Endothelial cell of umbilical vein (primary cell): ENCODE measurements at regions not wholly inside any gene's neighbourhood (a gene's known extent, or its start where the extent isn't known, plus 50 kb on each side); places are given as distances from the start of the nearest gene placed in this dataset.

Source experiments
- BruUV-seq: library from RNA; stranded (reverse); fragments of 400-500 nt; replicated peaks from 2 replicates; lab custom pipeline; 2021; lab: Mats Ljungman, UMichigan
- CTCF ChIA-PET: fragments of 300-600, 350-600 bp; sonication (Branson Sonifier 250); formaldehyde crosslinking; loops from one replicate; lab custom pipeline; 2021; ENCODE audit warnings: antibody characterized with exemption, inconsistent platforms; lab: Charles Lee
- POLR2A ChIA-PET: fragments of 300-600, 350-600 bp; sonication (Branson Sonifier 250); formaldehyde crosslinking; loops from one replicate; lab custom pipeline; 2021; ENCODE audit warnings: antibody characterized with exemption, inconsistent platforms; lab: Charles Lee
- DNase-seq: peaks from one replicate; pipeline ENCODE4 v3.0.0-alpha.2; 2011; ENCODE audit warnings: low read depth, low spot score
- FAIRE-seq: peaks from 2 replicates; lab custom pipeline; 2011; peaks lifted over from hg19 to GRCh38; lab: Jason Lieb, UNC
- H2AFZ ChIP-seq: 2 replicates; pipeline ENCODE4 v1.6.0; 2012; ENCODE audit warnings: low read depth, low read length, control low read depth, inconsistent platforms
- H3K27ac ChIP-seq: 2 replicates; pipeline ENCODE4 v1.5.1; 2011; ENCODE audit warnings: low read depth, mild to moderate bottlenecking, control low read depth, low read length, moderate library complexity; ENCODE audit not compliant: insufficient read depth
- H3K27me3 ChIP-seq, 2 experiments: 2 replicates each; pipeline versions ENCODE4 v1.6.0 to v1.6.1; 2011; ENCODE audit warnings: low read length in 2 of 2, mixed read lengths in 1 of 2; ENCODE audit not compliant: control insufficient read depth in 2 of 2, insufficient read depth in 2 of 2
- H3K36me3 ChIP-seq, 2 experiments: 2 replicates in 1 of 2; 3 replicates in 1 of 2; pipeline ENCODE4 v1.5.1; 2011; ENCODE audit warnings: low read length in 2 of 2, mild to moderate bottlenecking in 1 of 2, moderate library complexity in 1 of 2; ENCODE audit not compliant: control insufficient read depth in 2 of 2, insufficient read depth in 2 of 2; ENCODE audit errors: extremely low read depth in 1 of 2
- H3K4me1 ChIP-seq: 3 replicates; pipeline ENCODE4 v1.5.1; 2011; ENCODE audit warnings: mild to moderate bottlenecking, low read length; ENCODE audit not compliant: control insufficient read depth, insufficient read depth; ENCODE audit errors: extremely low read depth
- H3K4me2 ChIP-seq: 2 replicates; pipeline ENCODE4 v1.6.1; 2011; ENCODE audit warnings: low read length, control low read depth, mixed read lengths; ENCODE audit not compliant: insufficient read depth
- H3K4me3 ChIP-seq, 3 experiments: fragments of 200-600 bp in 1 of 3; sonication (generic), shearing (Covaris generic) in 1 of 3; replicated peaks in 1 of 3; 2 replicates each; pipeline ENCODE4 v1.5.1; 2011 to 2016; ENCODE audit warnings: control low read depth in 3 of 3, low read length in 3 of 3, mild to moderate bottlenecking in 2 of 3, inconsistent platforms in 1 of 3, low read depth in 1 of 3, moderate library complexity in 1 of 3; ENCODE audit not compliant: insufficient read depth in 1 of 3
- H3K79me2 ChIP-seq: 2 replicates; pipeline ENCODE4 v1.6.0; 2012; ENCODE audit warnings: low read length, inconsistent platforms; ENCODE audit not compliant: control insufficient read depth, insufficient read depth
- H3K9ac ChIP-seq: replicated peaks from 2 replicates; pipeline ENCODE3; 2011; ENCODE audit warnings: low read length, control low read depth; ENCODE audit not compliant: insufficient read depth; ENCODE audit errors: extremely low read depth
- H3K9me1 ChIP-seq: replicated peaks from 3 replicates; pipeline ENCODE4 v1.6.0; 2011; ENCODE audit warnings: mild to moderate bottlenecking, low read length; ENCODE audit not compliant: control insufficient read depth, insufficient read depth; ENCODE audit errors: extremely low read depth
- H3K9me3 ChIP-seq: replicated peaks from 2 replicates; pipeline ENCODE4 v1.5.1; 2012; ENCODE audit warnings: low read length, inconsistent platforms; ENCODE audit not compliant: control insufficient read depth, insufficient read depth
- H4K20me1 ChIP-seq: replicated peaks from 2 replicates; pipeline ENCODE3; 2011; ENCODE audit warnings: mild to moderate bottlenecking, low read length; ENCODE audit not compliant: control insufficient read depth, insufficient read depth; ENCODE audit errors: extremely low read depth
- EZH2 ChIP-seq: IDR thresholded peaks from 2 replicates; pipeline ENCODE4 v1.6.1; 2012; ENCODE audit warnings: borderline replicate concordance, low read depth, mild to moderate bottlenecking, moderate library complexity, low read length, inconsistent platforms; ENCODE audit not compliant: severe bottlenecking
- FOS ChIP-seq: IDR thresholded peaks from 2 replicates; pipeline ENCODE4 v1.6.1; 2011; ENCODE audit warnings: mild to moderate bottlenecking, low read length, moderate library complexity, borderline replicate concordance; ENCODE audit not compliant: insufficient read depth
- GATA2 ChIP-seq: IDR thresholded peaks from 2 replicates; pipeline ENCODE4 v1.7.0; 2011; ENCODE audit warnings: low read depth, mild to moderate bottlenecking, moderate library complexity, mixed read lengths, low read length; ENCODE audit not compliant: insufficient read length, insufficient read depth
- JUN ChIP-seq: IDR thresholded peaks from 2 replicates; pipeline ENCODE4 v1.6.1; 2011; ENCODE audit warnings: borderline replicate concordance, low read depth; ENCODE audit not compliant: insufficient read length, insufficient read depth
- MYC ChIP-seq: IDR thresholded peaks from one replicate; pipeline ENCODE4 v1.6.1; 2011; ENCODE audit warnings: mild to moderate bottlenecking, low read depth, low read length
- POLR2A ChIP-seq: IDR thresholded peaks from 2 replicates; pipeline ENCODE4 v1.6.1; 2012; ENCODE audit warnings: low read depth, mild to moderate bottlenecking, control low read depth, low read length
- POLR2AphosphoS5 ChIP-seq: IDR thresholded peaks from 2 replicates; pipeline ENCODE4 v1.6.1; 2012; ENCODE audit warnings: low read depth, mild to moderate bottlenecking, control low read depth, low read length, moderate library complexity; ENCODE audit not compliant: insufficient read depth
- dilution Hi-C: fragments of 300-500 bp; cut with MboI; formaldehyde crosslinking; loops from one replicate; pipeline ENCODE4 v1.15.0; 2019; ENCODE audit warnings: low sequenced_read_pairs; ENCODE audit not compliant: extremely low pct_ligation_motif_present
- intact Hi-C: fragments of 100-400 bp; cut with micrococcal nuclease; formaldehyde crosslinking; loops from one replicate; pipeline ENCODE4 v1.10.0; 2022
- TF ChIP-seq, protein P1 (sequence below), 2 donors: IDR thresholded peaks; 1 replicate in 1 of 2; 2 replicates in 1 of 2; pipeline ENCODE4 v1.5.1; 2011; ENCODE audit warnings: low read length in 2 of 2, mild to moderate bottlenecking in 2 of 2, moderate library complexity in 2 of 2, control low read depth in 1 of 2, inconsistent platforms in 1 of 2, low read depth in 1 of 2; ENCODE audit not compliant: insufficient read depth in 1 of 2; ENCODE audit errors: extremely low read depth in 1 of 2
- TF ChIP-seq, protein P2 (sequence below): IDR thresholded peaks from 2 replicates; pipeline ENCODE4 v1.6.1; 2011; ENCODE audit not compliant: insufficient read depth, insufficient read length

DNA sequence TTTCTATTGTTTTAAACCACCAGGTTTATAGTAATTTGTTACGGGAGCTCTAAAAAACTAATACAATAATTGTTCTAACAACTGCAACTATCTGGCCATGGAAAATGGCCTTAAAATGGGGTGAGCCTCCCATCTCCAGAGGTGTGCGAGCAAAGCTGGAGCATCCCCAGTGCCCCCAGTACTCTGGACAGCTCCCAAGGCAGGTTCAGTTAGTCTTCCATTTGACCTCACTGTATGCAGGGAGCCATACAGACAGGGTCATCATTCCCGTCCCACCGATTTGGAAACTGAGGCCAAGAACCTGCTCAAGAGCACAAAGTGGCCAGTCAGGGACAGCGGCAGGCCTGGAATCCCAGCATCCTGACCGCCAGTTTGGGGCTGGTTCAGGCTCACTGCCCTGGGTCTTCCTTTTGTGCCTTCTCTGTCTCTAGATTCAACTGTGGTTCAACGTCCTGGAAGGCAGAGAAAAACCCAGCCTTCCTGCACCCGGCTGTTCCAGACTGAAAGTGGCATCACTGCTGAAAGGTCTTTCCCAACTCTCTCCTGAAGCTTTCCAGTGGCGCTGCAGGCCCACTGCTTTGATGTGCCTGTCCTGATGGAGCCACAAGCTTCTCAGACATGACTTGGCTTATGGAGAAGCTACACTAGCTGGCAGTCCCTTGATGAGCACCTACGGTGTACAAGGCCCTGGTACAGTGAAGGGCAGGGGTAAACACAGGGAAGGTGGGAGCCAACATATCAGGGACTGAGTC lies 76.6 kb upstream of the LINGO1 start:
- no peak overlapping the region for H2AFZ ChIP-seq
- DNase-seq: no peak
- FAIRE-seq: no peak
- H3K36me3 ChIP-seq: no peaks in the 10 kb centered on the region
- H3K9ac ChIP-seq: no peak overlapping the region
- TF ChIP-seq EZH2 (no peak), JUN (no peak), MYC (no peak), FOS (no peak), POLR2A (no peak), POLR2AphosphoS5 (no peak), GATA2 (no peak)
- TF ChIP-seq, protein P1, sequence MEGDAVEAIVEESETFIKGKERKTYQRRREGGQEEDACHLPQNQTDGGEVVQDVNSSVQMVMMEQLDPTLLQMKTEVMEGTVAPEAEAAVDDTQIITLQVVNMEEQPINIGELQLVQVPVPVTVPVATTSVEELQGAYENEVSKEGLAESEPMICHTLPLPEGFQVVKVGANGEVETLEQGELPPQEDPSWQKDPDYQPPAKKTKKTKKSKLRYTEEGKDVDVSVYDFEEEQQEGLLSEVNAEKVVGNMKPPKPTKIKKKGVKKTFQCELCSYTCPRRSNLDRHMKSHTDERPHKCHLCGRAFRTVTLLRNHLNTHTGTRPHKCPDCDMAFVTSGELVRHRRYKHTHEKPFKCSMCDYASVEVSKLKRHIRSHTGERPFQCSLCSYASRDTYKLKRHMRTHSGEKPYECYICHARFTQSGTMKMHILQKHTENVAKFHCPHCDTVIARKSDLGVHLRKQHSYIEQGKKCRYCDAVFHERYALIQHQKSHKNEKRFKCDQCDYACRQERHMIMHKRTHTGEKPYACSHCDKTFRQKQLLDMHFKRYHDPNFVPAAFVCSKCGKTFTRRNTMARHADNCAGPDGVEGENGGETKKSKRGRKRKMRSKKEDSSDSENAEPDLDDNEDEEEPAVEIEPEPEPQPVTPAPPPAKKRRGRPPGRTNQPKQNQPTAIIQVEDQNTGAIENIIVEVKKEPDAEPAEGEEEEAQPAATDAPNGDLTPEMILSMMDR (IDR thresholded peaks at IDR 0.05; ENCODE audit: extremely low read depth in 1 of 2, insufficient read depth in 1 of 2, low read depth in 1 of 2, low read length in 2 of 2): no peak
- TF ChIP-seq, protein P2, sequence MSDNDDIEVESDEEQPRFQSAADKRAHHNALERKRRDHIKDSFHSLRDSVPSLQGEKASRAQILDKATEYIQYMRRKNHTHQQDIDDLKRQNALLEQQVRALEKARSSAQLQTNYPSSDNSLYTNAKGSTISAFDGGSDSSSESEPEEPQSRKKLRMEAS: no peak
- no peak overlapping the region for H3K4me3 ChIP-seq
- H3K79me2 ChIP-seq: no peaks in the 10 kb centered on the region
- POLR2A ChIA-PET: no interaction called here
- H3K4me1 ChIP-seq: no peaks in the 10 kb centered on the region
- CTCF ChIA-PET: no interaction called here
- dilution Hi-C loops: no loop called here
- intact Hi-C loops: no loop called here
- no peak overlapping the region for H3K27ac ChIP-seq
- no peaks in the 10 kb centered on the region for H4K20me1 ChIP-seq
- no peak overlapping the region for H3K4me2 ChIP-seq
- BruUV-seq: no TSS peak
- no peaks in the 10 kb centered on the region for H3K27me3 ChIP-seq
- no peaks in the 10 kb centered on the region for H3K9me3 ChIP-seq
- no peaks in the 10 kb centered on the region for H3K9me1 ChIP-seq
